ENCODE measurements at regions not wholly inside any gene's neighbourhood (a gene's known extent, or its start where the extent isn't known, plus 50 kb on each side); places are given as distances from the start of the nearest gene placed in this dataset.

GRCh38 chr6:139825935-139826374, 451.5 kb upstream of the CITED2 start (continued):
- TF ChIP-seq, protein P1, sequence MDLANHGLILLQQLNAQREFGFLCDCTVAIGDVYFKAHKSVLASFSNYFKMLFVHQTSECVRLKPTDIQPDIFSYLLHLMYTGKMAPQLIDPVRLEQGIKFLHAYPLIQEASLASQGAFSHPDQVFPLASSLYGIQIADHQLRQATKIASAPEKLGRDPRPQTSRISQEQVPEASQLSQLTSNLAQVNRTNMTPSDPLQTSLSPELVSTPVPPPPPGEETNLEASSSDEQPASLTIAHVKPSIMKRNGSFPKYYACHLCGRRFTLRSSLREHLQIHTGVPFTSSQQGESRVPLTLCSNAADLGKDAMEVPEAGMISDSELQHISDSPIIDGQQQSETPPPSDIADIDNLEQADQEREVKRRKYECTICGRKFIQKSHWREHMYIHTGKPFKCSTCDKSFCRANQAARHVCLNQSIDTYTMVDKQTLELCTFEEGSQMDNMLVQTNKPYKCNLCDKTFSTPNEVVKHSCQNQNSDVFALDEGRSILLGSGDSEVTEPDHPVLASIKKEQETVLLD (IDR thresholded peaks at IDR 0.05) = no peak
- TF ChIP-seq BACH1 (tag; IDR thresholded peaks at IDR 0.05) (peak; percentile 84), PHF20 (IDR thresholded peaks at IDR 0.05; ENCODE audit: partially characterized antibody) (no peak), MAFG (tag; conservative IDR thresholded peaks at IDR 0.05) (peak; percentile 100), ZNF766 (CRISPR knock-in tag; conservative IDR thresholded peaks at IDR 0.05) (peak; percentile 61; the same call in 1 of the 2 replicates), TRIM24 (IDR thresholded peaks at IDR 0.05) (peak; percentile 82 to 87), CBFA2T2 (conservative IDR thresholded peaks at IDR 0.05) (peak; percentile 75), CBFA2T3 (IDR thresholded peaks at IDR 0.05) (peak; percentile 88), BHLHE40 (IDR thresholded peaks at IDR 0.05; ENCODE audit: low read length) (peak; percentile 56; the same call in 1 of the 2 replicates), MNT (conservative IDR thresholded peaks at IDR 0.05) (peak in 1 of 2 experiments; percentile 47; a peak in 2 of 4 replicates), MYNN (IDR thresholded peaks at IDR 0.05) (peak; percentile 69; the same call in 1 of the 2 replicates), MYNN (CRISPR knock-in tag; IDR thresholded peaks at IDR 0.05) (no peak), RFX5 (IDR thresholded peaks at IDR 0.05; ENCODE audit: low read depth, low read length) (no peak), CCAR2 (IDR thresholded peaks at IDR 0.05; ENCODE audit: low read depth, low read length) (no peak), KAT8 (IDR thresholded peaks at IDR 0.05; ENCODE audit: low read depth) (no peak), PHF21A (IDR thresholded peaks at IDR 0.05; ENCODE audit: borderline replicate concordance, low read depth) (no peak), HDAC2 (IDR thresholded peaks at IDR 0.05) (peak; percentile 60), PML (IDR thresholded peaks at IDR 0.05; ENCODE audit: low read length) (peak; percentile 80), KHSRP (IDR thresholded peaks at IDR 0.05) (no peak), MCM3 (IDR thresholded peaks at IDR 0.05) (no peak)
- TF ChIP-seq, protein P2, sequence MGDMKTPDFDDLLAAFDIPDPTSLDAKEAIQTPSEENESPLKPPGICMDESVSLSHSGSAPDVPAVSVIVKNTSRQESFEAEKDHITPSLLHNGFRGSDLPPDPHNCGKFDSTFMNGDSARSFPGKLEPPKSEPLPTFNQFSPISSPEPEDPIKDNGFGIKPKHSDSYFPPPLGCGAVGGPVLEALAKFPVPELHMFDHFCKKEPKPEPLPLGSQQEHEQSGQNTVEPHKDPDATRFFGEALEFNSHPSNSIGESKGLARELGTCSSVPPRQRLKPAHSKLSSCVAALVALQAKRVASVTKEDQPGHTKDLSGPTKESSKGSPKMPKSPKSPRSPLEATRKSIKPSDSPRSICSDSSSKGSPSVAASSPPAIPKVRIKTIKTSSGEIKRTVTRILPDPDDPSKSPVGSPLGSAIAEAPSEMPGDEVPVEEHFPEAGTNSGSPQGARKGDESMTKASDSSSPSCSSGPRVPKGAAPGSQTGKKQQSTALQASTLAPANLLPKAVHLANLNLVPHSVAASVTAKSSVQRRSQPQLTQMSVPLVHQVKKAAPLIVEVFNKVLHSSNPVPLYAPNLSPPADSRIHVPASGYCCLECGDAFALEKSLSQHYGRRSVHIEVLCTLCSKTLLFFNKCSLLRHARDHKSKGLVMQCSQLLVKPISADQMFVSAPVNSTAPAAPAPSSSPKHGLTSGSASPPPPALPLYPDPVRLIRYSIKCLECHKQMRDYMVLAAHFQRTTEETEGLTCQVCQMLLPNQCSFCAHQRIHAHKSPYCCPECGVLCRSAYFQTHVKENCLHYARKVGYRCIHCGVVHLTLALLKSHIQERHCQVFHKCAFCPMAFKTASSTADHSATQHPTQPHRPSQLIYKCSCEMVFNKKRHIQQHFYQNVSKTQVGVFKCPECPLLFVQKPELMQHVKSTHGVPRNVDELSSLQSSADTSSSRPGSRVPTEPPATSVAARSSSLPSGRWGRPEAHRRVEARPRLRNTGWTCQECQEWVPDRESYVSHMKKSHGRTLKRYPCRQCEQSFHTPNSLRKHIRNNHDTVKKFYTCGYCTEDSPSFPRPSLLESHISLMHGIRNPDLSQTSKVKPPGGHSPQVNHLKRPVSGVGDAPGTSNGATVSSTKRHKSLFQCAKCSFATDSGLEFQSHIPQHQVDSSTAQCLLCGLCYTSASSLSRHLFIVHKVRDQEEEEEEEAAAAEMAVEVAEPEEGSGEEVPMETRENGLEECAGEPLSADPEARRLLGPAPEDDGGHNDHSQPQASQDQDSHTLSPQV (IDR thresholded peaks at IDR 0.05) = peak; percentile 95
- TF ChIP-seq, protein P3, sequence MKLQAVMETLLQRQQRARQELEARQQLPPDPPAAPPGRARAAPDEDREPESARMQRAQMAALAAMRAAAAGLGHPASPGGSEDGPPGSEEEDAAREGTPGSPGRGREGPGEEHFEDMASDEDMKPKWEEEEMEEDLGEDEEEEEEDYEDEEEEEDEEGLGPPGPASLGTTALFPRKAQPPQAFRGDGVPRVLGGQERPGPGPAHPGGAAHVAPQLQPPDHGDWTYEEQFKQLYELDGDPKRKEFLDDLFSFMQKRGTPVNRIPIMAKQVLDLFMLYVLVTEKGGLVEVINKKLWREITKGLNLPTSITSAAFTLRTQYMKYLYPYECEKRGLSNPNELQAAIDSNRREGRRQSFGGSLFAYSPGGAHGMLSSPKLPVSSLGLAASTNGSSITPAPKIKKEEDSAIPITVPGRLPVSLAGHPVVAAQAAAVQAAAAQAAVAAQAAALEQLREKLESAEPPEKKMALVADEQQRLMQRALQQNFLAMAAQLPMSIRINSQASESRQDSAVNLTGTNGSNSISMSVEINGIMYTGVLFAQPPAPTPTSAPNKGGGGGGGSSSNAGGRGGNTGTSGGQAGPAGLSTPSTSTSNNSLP (IDR thresholded peaks at IDR 0.05; ENCODE audit: borderline replicate concordance, low read depth, low read length) = 0 out of 2 replicates have a peak, but pooled peaks have one; percentile 1
- TF ChIP-seq, protein P4, sequence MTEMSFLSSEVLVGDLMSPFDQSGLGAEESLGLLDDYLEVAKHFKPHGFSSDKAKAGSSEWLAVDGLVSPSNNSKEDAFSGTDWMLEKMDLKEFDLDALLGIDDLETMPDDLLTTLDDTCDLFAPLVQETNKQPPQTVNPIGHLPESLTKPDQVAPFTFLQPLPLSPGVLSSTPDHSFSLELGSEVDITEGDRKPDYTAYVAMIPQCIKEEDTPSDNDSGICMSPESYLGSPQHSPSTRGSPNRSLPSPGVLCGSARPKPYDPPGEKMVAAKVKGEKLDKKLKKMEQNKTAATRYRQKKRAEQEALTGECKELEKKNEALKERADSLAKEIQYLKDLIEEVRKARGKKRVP (CRISPR knock-in tag; IDR thresholded peaks at IDR 0.05) = 0 out of 2 replicates have a peak, but pooled peaks have one; percentile 20

All from K562 (cell line).